Activated B cell treated with CpG ODN at 0.5 μM for 24 hours (primary cell): ENCODE measurements at regions not wholly inside any gene's neighbourhood (a gene's known extent, or its start where the extent isn't known, plus 50 kb on each side); places are given as distances from the start of the nearest gene placed in this dataset.

Experiments used
- ATAC-seq: fragments of 200-7000 bp; cut with Tn5 transposase; one replicate; pipeline ENCODE4 v1.10.0; 2021; ENCODE audit warnings: low read depth, mild to moderate bottlenecking, moderate library complexity
- CTCF ChIA-PET: fragments of 350-600 bp; sonication (Branson Sonifier 250); formaldehyde crosslinking; loops from one replicate; lab custom pipeline; 2021; ENCODE audit warnings: antibody characterized with exemption; lab: Charles Lee
- POLR2A ChIA-PET: fragments of 350-600 bp; sonication (Branson Sonifier 250); formaldehyde crosslinking; loops from one replicate; lab custom pipeline; 2021; ENCODE audit warnings: antibody characterized with exemption; lab: Charles Lee
- DNase-seq: peaks from one replicate; pipeline ENCODE4 v3.0.0; 2022
- H3K27ac Mint-ChIP-seq: one replicate; pipeline ENCODE4 v1.8.0; 2020; ENCODE audit warnings: mixed read lengths
- H3K27me3 Mint-ChIP-seq: one replicate; pipeline ENCODE4 v1.8.0; 2021; ENCODE audit warnings: mixed read lengths
- H3K36me3 Mint-ChIP-seq: one replicate; pipeline ENCODE4 v1.8.0; 2021; ENCODE audit warnings: low read depth, mixed read lengths
- H3K4me1 Mint-ChIP-seq: one replicate; pipeline ENCODE4 v1.8.0; 2021; ENCODE audit warnings: mixed read lengths
- H3K4me3 Mint-ChIP-seq: one replicate; pipeline ENCODE4 v1.8.0; 2020; ENCODE audit warnings: mild to moderate bottlenecking, mixed read lengths
- H3K9me3 Mint-ChIP-seq: one replicate; pipeline ENCODE4 v1.8.0; 2020; ENCODE audit warnings: mixed read lengths
- CTCF ChIP-seq: fragments of 200-600 bp; IDR thresholded peaks from one replicate; pipeline ENCODE4 v1.8.0; 2022; ENCODE audit warnings: antibody characterized with exemption, mild to moderate bottlenecking
- intact Hi-C: fragments of 100-400 bp; cut with micrococcal nuclease; formaldehyde crosslinking; loops from one replicate; pipeline ENCODE4 v1.15.1; 2024

- Mint-ChIP-seq H3K4me3 (no peak overlapping the region), H3K27me3 (peaks cover 30% of the 10 kb centered on the region), H3K36me3 (no peaks in the 10 kb centered on the region), H3K27ac (no peak overlapping the region), H3K9me3 (no peaks in the 10 kb centered on the region), H3K4me1 (no peaks in the 10 kb centered on the region)
- no peak for DNase-seq
- ATAC-seq: no peak
- TF ChIP-seq CTCF: no peak
- intact Hi-C loops: no loop called here
- ChIA-PET POLR2A (no interaction called here), CTCF (no interaction called here)
Measured at GRCh38 chr3:45329761-45330305, 58.5 kb upstream of the LARS2 start.

GRCh38 chr3:45330510-45331295, 57.7 kb upstream of the LARS2 start:
- ChIA-PET CTCF (no interaction called here), POLR2A (no interaction called here)
- Mint-ChIP-seq H3K27ac (no peak overlapping the region), H3K27me3 (peaks cover 35% of the 10 kb centered on the region), H3K9me3 (no peaks in the 10 kb centered on the region), H3K4me3 (no peak overlapping the region), H3K36me3 (no peaks in the 10 kb centered on the region), H3K4me1 (no peaks in the 10 kb centered on the region)
- TF ChIP-seq CTCF: no peak
- DNase-seq (no peak), ATAC-seq (no peak)
- intact Hi-C loops: no loop called here

- no peaks in the 10 kb centered on the region for H3K9me3 Mint-ChIP-seq
- TF ChIP-seq CTCF: no peak
Measured at GRCh38 chr3:45332493-45332892, 55.9 kb upstream of the LARS2 start.

GRCh38 chr3:45332901-45333407, 55.4 kb upstream of the LARS2 start:
- no peak for ATAC-seq
- H3K4me1 Mint-ChIP-seq: no peaks in the 10 kb centered on the region
- no peak overlapping the region for H3K4me3 Mint-ChIP-seq
- H3K36me3 Mint-ChIP-seq: no peaks in the 10 kb centered on the region
- H3K27me3 Mint-ChIP-seq: peaks cover 35% of the 10 kb centered on the region
- no peak for TF ChIP-seq CTCF
- intact Hi-C loops: no loop called here
- no peak overlapping the region for H3K27ac Mint-ChIP-seq
- DNase-seq: no peak
- POLR2A ChIA-PET: no interaction called here
- CTCF ChIA-PET: no interaction called here
- H3K9me3 Mint-ChIP-seq: no peaks in the 10 kb centered on the region

More at GRCh38 chr3:45332493-45332892, 55.9 kb upstream of the LARS2 start:
- Mint-ChIP-seq H3K4me3 (no peak overlapping the region), H3K4me1 (no peaks in the 10 kb centered on the region), H3K27ac (no peak overlapping the region), H3K27me3 (peaks cover 35% of the 10 kb centered on the region), H3K36me3 (no peaks in the 10 kb centered on the region)
- POLR2A ChIA-PET: no interaction called here
- CTCF ChIA-PET: no interaction called here
- ATAC-seq (no peak), DNase-seq (no peak)
- intact Hi-C loops: no loop called here

GRCh38 chr3:45333549-45333948, 54.8 kb upstream of the LARS2 start:
- POLR2A ChIA-PET: no interaction called here
- no peak overlapping the region for H3K27ac Mint-ChIP-seq
- no peaks in the 10 kb centered on the region for H3K36me3 Mint-ChIP-seq
- no peak for ATAC-seq
- TF ChIP-seq CTCF: no peak
- CTCF ChIA-PET: no interaction called here
- no peaks in the 10 kb centered on the region for H3K4me1 Mint-ChIP-seq
- no peaks in the 10 kb centered on the region for H3K9me3 Mint-ChIP-seq
- H3K4me3 Mint-ChIP-seq: no peak overlapping the region
- DNase-seq: no peak
- H3K27me3 Mint-ChIP-seq: peaks cover 35% of the 10 kb centered on the region
- intact Hi-C loops: no loop called here
